Astrocyte of the cerebellum (primary cell): ENCODE measurements at regions not wholly inside any gene's neighbourhood (a gene's known extent, or its start where the extent isn't known, plus 50 kb on each side); places are given as distances from the start of the nearest gene placed in this dataset.

ENCODE experiments used
- DNase-seq: peaks from one replicate; pipeline ENCODE4 v3.0.0-alpha.2; 2011; ENCODE audit warnings: low read depth
- H3K4me3 ChIP-seq: 2 replicates; pipeline ENCODE4 v1.5.1; 2011; ENCODE audit warnings: mild to moderate bottlenecking, low read depth, low read length, moderate library complexity
- CTCF ChIP-seq: IDR thresholded peaks from 2 replicates; pipeline ENCODE4 v1.5.1; 2012; ENCODE audit warnings: low read length, low read depth, moderate library complexity, mild to moderate bottlenecking; ENCODE audit errors: missing control alignments
- in situ Hi-C: cut with HindIII; loops from 2 replicates; pipeline ENCODE4 v1.10.0; 2017; ENCODE audit warnings: low sequenced_read_pairs

- in situ Hi-C loops = no loop called here
- no peak for TF ChIP-seq CTCF
- no peak for DNase-seq
- H3K4me3 ChIP-seq = peak overlapping the region; percentile 47
Measured at GRCh38 chr19:30228835-30229524, 143.2 kb upstream of the ZNF536 start.

- DNase-seq = no peak
- TF ChIP-seq CTCF = no peak
- in situ Hi-C loops = no loop called here
- H3K4me3 ChIP-seq = peak overlapping the region; percentile 47
Measured at GRCh38 chr19:30229525-30230174, 142.5 kb upstream of the ZNF536 start.

- no peak for TF ChIP-seq CTCF
- in situ Hi-C loops = no loop called here
- DNase-seq = no peak
- H3K4me3 ChIP-seq = no peak overlapping the region
Measured at GRCh38 chr19:30231408-30232318, 140.5 kb upstream of the ZNF536 start.

- TF ChIP-seq CTCF = no peak
- in situ Hi-C loops = no loop called here
- H3K4me3 ChIP-seq = no peak overlapping the region
- DNase-seq = no peak
Measured at GRCh38 chr19:30233375-30233774, 138.8 kb upstream of the ZNF536 start.

- no peak overlapping the region for H3K4me3 ChIP-seq
- no peak for DNase-seq
- no peak for TF ChIP-seq CTCF
- in situ Hi-C loops = no loop called here
Measured at GRCh38 chr19:30235946-30236345, 136.2 kb upstream of the ZNF536 start.

- in situ Hi-C loops = no loop called here
- no peak for DNase-seq
- TF ChIP-seq CTCF = no peak
- H3K4me3 ChIP-seq = no peak overlapping the region
Measured at GRCh38 chr19:30236587-30236986, 135.6 kb upstream of the ZNF536 start.
